ENCODE measurements at regions not wholly inside any gene's neighbourhood (a gene's known extent, or its start where the extent isn't known, plus 50 kb on each side); places are given as distances from the start of the nearest gene placed in this dataset.
"Not testable (repeated sequence)": the region's sequence is repeated elsewhere in the genome, so short reads cannot be mapped to it uniquely, and the experiment has no call there.

GRCh38 chr14:19268047-19268627 lies 166.0 kb downstream of the POTEG start:
- H3K4me3 ChIP-seq; H3K4me1 ChIP-seq; H3K9me3 ChIP-seq; H3K27ac ChIP-seq; DNase-seq; H3K27me3 ChIP-seq; intact Hi-C loops (cut with DNase I); H3K36me3 ChIP-seq; H3K9ac ChIP-seq (ENCODE audit: low read depth in 2 of 2, low read length in 2 of 2): not testable (repeated sequence)

- H3K4me1 ChIP-seq; H3K27me3 ChIP-seq; H3K36me3 ChIP-seq; intact Hi-C loops (cut with DNase I); H3K27ac ChIP-seq; H3K9me3 ChIP-seq; H3K9ac ChIP-seq (ENCODE audit: low read depth in 2 of 2, low read length in 2 of 2); H3K4me3 ChIP-seq; DNase-seq: not testable (repeated sequence)
Observed at GRCh38 chr14:19272235-19272634, 161.9 kb downstream of the POTEG start.

GRCh38 chr14:19289669-19290068 lies 144.5 kb downstream of the POTEG start:
- H3K27me3 ChIP-seq; H3K4me1 ChIP-seq; intact Hi-C loops (cut with DNase I); H3K9me3 ChIP-seq; DNase-seq; H3K27ac ChIP-seq; H3K9ac ChIP-seq (ENCODE audit: low read depth in 2 of 2, low read length in 2 of 2); H3K36me3 ChIP-seq; H3K4me3 ChIP-seq: not testable (repeated sequence)

GRCh38 chr14:19300243-19300642 lies 133.9 kb downstream of the POTEG start:
- H3K9me3 ChIP-seq; intact Hi-C loops (cut with DNase I); H3K27ac ChIP-seq; H3K36me3 ChIP-seq; H3K4me1 ChIP-seq; H3K4me3 ChIP-seq; H3K9ac ChIP-seq (ENCODE audit: low read depth in 2 of 2, low read length in 2 of 2); DNase-seq; H3K27me3 ChIP-seq: not testable (repeated sequence)

- intact Hi-C loops (cut with DNase I); DNase-seq; H3K36me3 ChIP-seq; H3K27ac ChIP-seq; H3K9ac ChIP-seq (ENCODE audit: low read depth in 2 of 2, low read length in 2 of 2); H3K4me3 ChIP-seq; H3K4me1 ChIP-seq; H3K9me3 ChIP-seq; H3K27me3 ChIP-seq: not testable (repeated sequence)
Observed at GRCh38 chr14:19300838-19301237, 133.3 kb downstream of the POTEG start.

GRCh38 chr14:19303844-19304243 lies 130.3 kb downstream of the POTEG start:
- DNase-seq; H3K4me1 ChIP-seq; intact Hi-C loops (cut with DNase I); H3K27me3 ChIP-seq; H3K4me3 ChIP-seq; H3K9ac ChIP-seq (ENCODE audit: low read depth in 2 of 2, low read length in 2 of 2); H3K9me3 ChIP-seq; H3K27ac ChIP-seq; H3K36me3 ChIP-seq: not testable (repeated sequence)

GRCh38 chr14:19304442-19304841 lies 129.7 kb downstream of the POTEG start:
- H3K4me3 ChIP-seq; H3K9me3 ChIP-seq; H3K36me3 ChIP-seq; intact Hi-C loops (cut with DNase I); H3K9ac ChIP-seq (ENCODE audit: low read depth in 2 of 2, low read length in 2 of 2); H3K27me3 ChIP-seq; H3K4me1 ChIP-seq; DNase-seq; H3K27ac ChIP-seq: not testable (repeated sequence)

GRCh38 chr14:19304918-19305317 lies 129.2 kb downstream of the POTEG start:
- DNase-seq; intact Hi-C loops (cut with DNase I); H3K27ac ChIP-seq; H3K9me3 ChIP-seq; H3K4me1 ChIP-seq; H3K9ac ChIP-seq (ENCODE audit: low read depth in 2 of 2, low read length in 2 of 2); H3K36me3 ChIP-seq; H3K27me3 ChIP-seq; H3K4me3 ChIP-seq: not testable (repeated sequence)

GRCh38 chr14:19305776-19306175 lies 128.4 kb downstream of the POTEG start:
- not testable (repeated sequence) for DNase-seq, H3K9me3 ChIP-seq

GRCh38 chr14:19306405-19306804 lies 127.7 kb downstream of the POTEG start:
- H3K4me3 ChIP-seq; H3K36me3 ChIP-seq; H3K4me1 ChIP-seq; H3K27ac ChIP-seq; H3K9me3 ChIP-seq; DNase-seq; intact Hi-C loops (cut with DNase I); H3K9ac ChIP-seq (ENCODE audit: low read depth in 2 of 2, low read length in 2 of 2); H3K27me3 ChIP-seq: not testable (repeated sequence)

More at GRCh38 chr14:19305776-19306175, 128.4 kb downstream of the POTEG start:
- H3K36me3 ChIP-seq; H3K4me1 ChIP-seq; H3K4me3 ChIP-seq; intact Hi-C loops (cut with DNase I); H3K27ac ChIP-seq; H3K27me3 ChIP-seq; H3K9ac ChIP-seq (ENCODE audit: low read depth in 2 of 2, low read length in 2 of 2): not testable (repeated sequence)

GRCh38 chr14:19311023-19311422 lies 123.1 kb downstream of the POTEG start:
- H3K27ac ChIP-seq; H3K4me1 ChIP-seq; H3K9me3 ChIP-seq; H3K4me3 ChIP-seq; H3K27me3 ChIP-seq; intact Hi-C loops (cut with DNase I); H3K36me3 ChIP-seq; DNase-seq; H3K9ac ChIP-seq (ENCODE audit: low read depth in 2 of 2, low read length in 2 of 2): not testable (repeated sequence)

GRCh38 chr14:19330678-19331077 lies 103.5 kb downstream of the POTEG start:
- DNase-seq; H3K9me3 ChIP-seq; H3K36me3 ChIP-seq; H3K27me3 ChIP-seq; H3K4me3 ChIP-seq; H3K4me1 ChIP-seq; intact Hi-C loops (cut with DNase I); H3K27ac ChIP-seq; H3K9ac ChIP-seq (ENCODE audit: low read depth in 2 of 2, low read length in 2 of 2): not testable (repeated sequence)

- H3K27ac ChIP-seq; H3K9ac ChIP-seq (ENCODE audit: low read depth in 2 of 2, low read length in 2 of 2); intact Hi-C loops (cut with DNase I); DNase-seq; H3K9me3 ChIP-seq; H3K4me1 ChIP-seq; H3K4me3 ChIP-seq; H3K27me3 ChIP-seq; H3K36me3 ChIP-seq: not testable (repeated sequence)
Observed at GRCh38 chr14:19337232-19338059, 96.7 kb downstream of the POTEG start.

GRCh38 chr14:19338060-19338372 lies 96.1 kb downstream of the POTEG start:
- H3K9me3 ChIP-seq; H3K27me3 ChIP-seq; H3K27ac ChIP-seq; intact Hi-C loops (cut with DNase I); H3K9ac ChIP-seq (ENCODE audit: low read depth in 2 of 2, low read length in 2 of 2); H3K4me3 ChIP-seq; DNase-seq; H3K4me1 ChIP-seq; H3K36me3 ChIP-seq: not testable (repeated sequence)

Data from colonic mucosa (tissue), 4 donors.